ENCODE measurements at regions not wholly inside any gene's neighbourhood (a gene's known extent, or its start where the extent isn't known, plus 50 kb on each side); places are given as distances from the start of the nearest gene placed in this dataset.

DNA sequence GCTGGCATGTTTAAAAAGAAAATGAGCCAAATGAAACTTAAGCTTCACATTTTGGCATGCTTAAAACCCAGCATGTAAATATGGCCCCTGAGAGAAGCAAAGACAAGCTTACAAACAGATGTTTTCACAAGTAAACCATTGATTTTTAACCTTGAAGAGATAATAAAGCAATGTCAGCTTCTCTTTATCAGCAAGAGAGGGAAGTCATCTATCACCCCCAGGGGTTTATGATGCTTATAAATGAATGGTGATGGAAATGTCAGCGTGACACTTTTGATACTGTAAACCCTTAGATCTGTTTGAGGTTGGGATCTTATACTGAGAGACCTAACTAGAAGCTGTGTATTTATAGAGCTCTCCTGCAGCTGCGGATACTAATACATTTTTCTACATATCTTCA lies 471.3 kb downstream of the PLA2G4A start:
- H3K27me3 ChIP-seq (ENCODE audit: insufficient read depth, low read depth, low read length) = no peaks in the 10 kb centered on the region

DNA sequence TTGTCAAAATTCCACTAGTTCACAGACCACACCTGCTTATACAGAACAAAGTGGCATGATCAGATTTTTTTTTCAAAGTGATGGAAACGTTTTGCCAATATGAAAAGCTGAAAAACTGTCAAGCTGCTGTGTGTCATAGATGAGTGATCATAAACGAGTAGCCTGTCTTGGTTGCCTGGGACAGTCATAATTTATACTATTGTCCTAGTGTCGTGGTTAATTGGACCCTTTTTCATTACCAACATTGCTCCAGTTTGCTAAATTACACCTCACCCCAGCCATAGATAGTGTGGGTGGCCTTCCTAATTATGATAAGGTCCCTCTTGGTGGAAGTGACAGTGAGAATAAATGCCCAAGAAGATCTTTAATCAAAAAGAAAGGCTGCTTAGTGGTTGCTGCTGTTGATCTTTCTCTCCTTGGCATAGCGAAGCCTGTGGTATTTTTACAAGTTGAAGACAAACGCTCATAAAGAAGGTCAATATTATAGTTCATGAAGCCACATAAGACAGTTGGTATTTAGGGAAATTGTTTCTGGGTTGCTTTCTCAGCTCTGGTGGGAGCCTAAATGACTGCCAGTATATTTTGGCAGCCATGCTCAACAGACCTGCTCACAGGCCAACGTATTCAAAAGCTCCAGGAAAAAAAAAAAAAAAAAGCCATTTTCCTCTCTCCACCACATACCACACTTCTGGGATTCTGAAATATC lies 478.1 kb downstream of the PLA2G4A start:
- Histone ChIP-seq H4K20me1 (ENCODE audit: insufficient read depth) (no peaks in the 10 kb centered on the region), H3K27ac (ENCODE audit: low read length) (no peak overlapping the region), H3K9me2 (ENCODE audit: insufficient read depth, low read length) (no peaks in the 10 kb centered on the region), H2AFZ (ENCODE audit: low read depth, low read length) (no peak overlapping the region), H3K4me3 (ENCODE audit: low read length) (no peak overlapping the region), H3K9me3 (ENCODE audit: low read length) (no peaks in the 10 kb centered on the region), H3K27me3 (ENCODE audit: insufficient read depth, low read depth, low read length) (no peaks in the 10 kb centered on the region), H3K9ac (ENCODE audit: low read length) (no peak overlapping the region), H3K79me2 (replicated peaks; ENCODE audit: insufficient read depth, low read length) (no peaks in the 10 kb centered on the region), H3F3A (ENCODE audit: insufficient read depth, low read length, poor library complexity, severe bottlenecking) (no peaks in the 10 kb centered on the region), H3K36me3 (ENCODE audit: insufficient read depth, low read length) (no peaks in the 10 kb centered on the region), H3K4me2 (ENCODE audit: low read length) (no peak overlapping the region)
- no peak for TF ChIP-seq EP300 (conservative IDR thresholded peaks at IDR 0.05; ENCODE audit: poor library complexity, severe bottlenecking)
- TF ChIP-seq TAF1 (IDR thresholded peaks at IDR 0.05; ENCODE audit: low read depth) = no peak
- TF ChIP-seq EZH2 (IDR thresholded peaks at IDR 0.05; ENCODE audit: borderline replicate concordance, insufficient read depth, low read length, poor library complexity, severe bottlenecking) = no peak
- TF ChIP-seq, protein P1, sequence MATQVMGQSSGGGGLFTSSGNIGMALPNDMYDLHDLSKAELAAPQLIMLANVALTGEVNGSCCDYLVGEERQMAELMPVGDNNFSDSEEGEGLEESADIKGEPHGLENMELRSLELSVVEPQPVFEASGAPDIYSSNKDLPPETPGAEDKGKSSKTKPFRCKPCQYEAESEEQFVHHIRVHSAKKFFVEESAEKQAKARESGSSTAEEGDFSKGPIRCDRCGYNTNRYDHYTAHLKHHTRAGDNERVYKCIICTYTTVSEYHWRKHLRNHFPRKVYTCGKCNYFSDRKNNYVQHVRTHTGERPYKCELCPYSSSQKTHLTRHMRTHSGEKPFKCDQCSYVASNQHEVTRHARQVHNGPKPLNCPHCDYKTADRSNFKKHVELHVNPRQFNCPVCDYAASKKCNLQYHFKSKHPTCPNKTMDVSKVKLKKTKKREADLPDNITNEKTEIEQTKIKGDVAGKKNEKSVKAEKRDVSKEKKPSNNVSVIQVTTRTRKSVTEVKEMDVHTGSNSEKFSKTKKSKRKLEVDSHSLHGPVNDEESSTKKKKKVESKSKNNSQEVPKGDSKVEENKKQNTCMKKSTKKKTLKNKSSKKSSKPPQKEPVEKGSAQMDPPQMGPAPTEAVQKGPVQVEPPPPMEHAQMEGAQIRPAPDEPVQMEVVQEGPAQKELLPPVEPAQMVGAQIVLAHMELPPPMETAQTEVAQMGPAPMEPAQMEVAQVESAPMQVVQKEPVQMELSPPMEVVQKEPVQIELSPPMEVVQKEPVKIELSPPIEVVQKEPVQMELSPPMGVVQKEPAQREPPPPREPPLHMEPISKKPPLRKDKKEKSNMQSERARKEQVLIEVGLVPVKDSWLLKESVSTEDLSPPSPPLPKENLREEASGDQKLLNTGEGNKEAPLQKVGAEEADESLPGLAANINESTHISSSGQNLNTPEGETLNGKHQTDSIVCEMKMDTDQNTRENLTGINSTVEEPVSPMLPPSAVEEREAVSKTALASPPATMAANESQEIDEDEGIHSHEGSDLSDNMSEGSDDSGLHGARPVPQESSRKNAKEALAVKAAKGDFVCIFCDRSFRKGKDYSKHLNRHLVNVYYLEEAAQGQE (IDR thresholded peaks at IDR 0.05; ENCODE audit: borderline replicate concordance) = no peak
- TF ChIP-seq SMC3 (conservative IDR thresholded peaks at IDR 0.05; ENCODE audit: poor library complexity) = no peak
- TF ChIP-seq RAD21 (conservative IDR thresholded peaks at IDR 0.05) = no peak
- no peak for TF ChIP-seq POLR2AphosphoS5 (IDR thresholded peaks at IDR 0.05)
- TF ChIP-seq, protein P2, sequence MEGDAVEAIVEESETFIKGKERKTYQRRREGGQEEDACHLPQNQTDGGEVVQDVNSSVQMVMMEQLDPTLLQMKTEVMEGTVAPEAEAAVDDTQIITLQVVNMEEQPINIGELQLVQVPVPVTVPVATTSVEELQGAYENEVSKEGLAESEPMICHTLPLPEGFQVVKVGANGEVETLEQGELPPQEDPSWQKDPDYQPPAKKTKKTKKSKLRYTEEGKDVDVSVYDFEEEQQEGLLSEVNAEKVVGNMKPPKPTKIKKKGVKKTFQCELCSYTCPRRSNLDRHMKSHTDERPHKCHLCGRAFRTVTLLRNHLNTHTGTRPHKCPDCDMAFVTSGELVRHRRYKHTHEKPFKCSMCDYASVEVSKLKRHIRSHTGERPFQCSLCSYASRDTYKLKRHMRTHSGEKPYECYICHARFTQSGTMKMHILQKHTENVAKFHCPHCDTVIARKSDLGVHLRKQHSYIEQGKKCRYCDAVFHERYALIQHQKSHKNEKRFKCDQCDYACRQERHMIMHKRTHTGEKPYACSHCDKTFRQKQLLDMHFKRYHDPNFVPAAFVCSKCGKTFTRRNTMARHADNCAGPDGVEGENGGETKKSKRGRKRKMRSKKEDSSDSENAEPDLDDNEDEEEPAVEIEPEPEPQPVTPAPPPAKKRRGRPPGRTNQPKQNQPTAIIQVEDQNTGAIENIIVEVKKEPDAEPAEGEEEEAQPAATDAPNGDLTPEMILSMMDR (IDR thresholded peaks at IDR 0.05; ENCODE audit: poor library complexity, severe bottlenecking) = no peak
- TF ChIP-seq MXI1 (conservative IDR thresholded peaks at IDR 0.05; ENCODE audit: poor library complexity, severe bottlenecking) = no peak

More for the DNA sequence above, 471.3 kb downstream of the PLA2G4A start:
- Histone ChIP-seq H3K79me2 (replicated peaks; ENCODE audit: insufficient read depth, low read length) (no peaks in the 10 kb centered on the region), H3K9me2 (ENCODE audit: insufficient read depth, low read length) (no peaks in the 10 kb centered on the region), H4K20me1 (ENCODE audit: insufficient read depth) (no peaks in the 10 kb centered on the region), H2AFZ (ENCODE audit: low read depth, low read length) (no peak overlapping the region), H3F3A (ENCODE audit: insufficient read depth, low read length, poor library complexity, severe bottlenecking) (no peaks in the 10 kb centered on the region), H3K9ac (ENCODE audit: low read length) (no peak overlapping the region), H3K9me3 (ENCODE audit: low read length) (no peaks in the 10 kb centered on the region), H3K27ac (ENCODE audit: low read length) (no peak overlapping the region), H3K4me3 (ENCODE audit: low read length) (peak overlapping the region; percentile 14), H3K36me3 (ENCODE audit: insufficient read depth, low read length) (no peaks in the 10 kb centered on the region), H3K4me2 (ENCODE audit: low read length) (peak overlapping the region; percentile 21)
- peak; percentile 87 for TF ChIP-seq EP300 (conservative IDR thresholded peaks at IDR 0.05; ENCODE audit: poor library complexity, severe bottlenecking)
- TF ChIP-seq, protein P2 (IDR thresholded peaks at IDR 0.05; ENCODE audit: poor library complexity, severe bottlenecking) = no peak
- TF ChIP-seq, protein P1 (IDR thresholded peaks at IDR 0.05; ENCODE audit: borderline replicate concordance) = no peak
- peak; percentile 50 for TF ChIP-seq POLR2AphosphoS5 (IDR thresholded peaks at IDR 0.05)
- no peak for TF ChIP-seq EZH2 (IDR thresholded peaks at IDR 0.05; ENCODE audit: borderline replicate concordance, insufficient read depth, low read length, poor library complexity, severe bottlenecking)
- TF ChIP-seq SMC3 (conservative IDR thresholded peaks at IDR 0.05; ENCODE audit: poor library complexity) = peak; percentile 14
- TF ChIP-seq TAF1 (IDR thresholded peaks at IDR 0.05; ENCODE audit: low read depth) = no peak
- TF ChIP-seq RAD21 (conservative IDR thresholded peaks at IDR 0.05) = peak; percentile 23
